Calu3 (cell line): ENCODE measurements at regions not wholly inside any gene's neighbourhood (a gene's known extent, or its start where the extent isn't known, plus 50 kb on each side); places are given as distances from the start of the nearest gene placed in this dataset.

Experiments
- BruUV-seq: library from RNA; stranded (reverse); fragments of 400-500 nt; replicated peaks from 2 replicates; lab custom pipeline; 2021; lab: Mats Ljungman, UMichigan
- CTCF ChIA-PET: fragments of 300-600 bp; sonication (Branson Sonifier 250); formaldehyde crosslinking; loops from one replicate; lab custom pipeline; 2022; ENCODE audit warnings: antibody characterized with exemption; lab: Charles Lee
- DNase-seq: peaks from one replicate; pipeline ENCODE4 v3.0.0; 2022
- H3K27ac Mint-ChIP-seq: one replicate; pipeline ENCODE4 v1.8.0; 2022; ENCODE audit warnings: mixed read lengths; ENCODE audit not compliant: unreplicated experiment
- H3K27me3 Mint-ChIP-seq: one replicate; pipeline ENCODE4 v1.8.0; 2022; ENCODE audit warnings: mixed read lengths; ENCODE audit not compliant: unreplicated experiment
- H3K36me3 Mint-ChIP-seq: one replicate; pipeline ENCODE4 v1.8.0; 2022; ENCODE audit warnings: mild to moderate bottlenecking, moderate library complexity, mixed read lengths; ENCODE audit not compliant: insufficient read depth, unreplicated experiment
- H3K4me1 Mint-ChIP-seq: one replicate; pipeline ENCODE4 v1.8.0; 2022; ENCODE audit warnings: mild to moderate bottlenecking, low read depth, mixed read lengths; ENCODE audit not compliant: unreplicated experiment
- H3K4me3 Mint-ChIP-seq: one replicate; pipeline ENCODE4 v1.8.0; 2022; ENCODE audit warnings: mild to moderate bottlenecking, low read depth, moderate library complexity, mixed read lengths; ENCODE audit not compliant: unreplicated experiment
- H3K9me3 Mint-ChIP-seq: one replicate; pipeline ENCODE4 v1.8.0; 2022; ENCODE audit warnings: low read depth, mixed read lengths; ENCODE audit not compliant: unreplicated experiment
- intact Hi-C: fragments of 100-400 bp; cut with micrococcal nuclease; formaldehyde crosslinking; loops from one replicate; pipeline ENCODE4 v1.10.0; 2022; ENCODE audit not compliant: unreplicated experiment
- TF ChIP-seq, protein P1 (sequence below): fragments of 200-600 bp; IDR thresholded peaks from one replicate; pipeline ENCODE4 v1.8.0; 2022; ENCODE audit warnings: antibody characterized with exemption; ENCODE audit not compliant: unreplicated experiment

DNA sequence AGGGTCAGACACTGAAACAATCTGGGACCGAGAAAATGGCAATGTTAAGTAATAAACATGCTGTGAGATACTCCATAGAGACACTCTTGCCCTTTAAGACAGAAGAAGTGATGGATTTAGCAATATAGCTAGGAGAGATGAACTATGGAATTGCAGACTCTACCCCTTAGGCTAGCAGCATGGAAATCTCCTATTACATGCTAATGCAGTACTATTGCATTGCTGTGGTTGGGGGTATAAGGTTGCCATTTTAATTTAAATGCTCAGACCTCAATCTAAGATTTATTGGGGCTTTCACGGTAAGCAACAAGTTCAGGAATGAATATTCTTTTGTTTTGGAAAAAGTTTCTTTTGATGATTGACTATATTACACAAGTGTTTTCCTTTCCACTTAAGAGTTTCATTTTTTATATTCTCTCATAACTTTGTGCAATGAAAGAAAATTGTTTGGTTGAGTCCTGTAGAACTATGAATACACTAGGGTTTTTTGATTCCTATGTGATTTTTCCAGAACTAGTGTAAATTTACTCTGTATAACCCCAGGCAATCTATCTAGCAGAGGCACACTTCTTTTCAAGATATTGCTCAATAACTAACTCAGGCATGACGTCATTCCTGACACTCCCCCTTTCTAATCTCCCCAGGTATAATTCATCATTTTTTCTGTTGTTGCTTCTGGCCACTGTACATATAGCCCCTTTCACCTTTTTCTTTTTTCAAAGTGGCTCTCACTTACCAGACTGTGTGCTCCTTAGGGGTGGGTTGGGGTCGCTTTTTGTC, 394.7 kb upstream of the KLF12 start:
- H3K9me3 Mint-ChIP-seq = no peaks in the 10 kb centered on the region
- H3K27me3 Mint-ChIP-seq = no peaks in the 10 kb centered on the region
- TF ChIP-seq, protein P1, sequence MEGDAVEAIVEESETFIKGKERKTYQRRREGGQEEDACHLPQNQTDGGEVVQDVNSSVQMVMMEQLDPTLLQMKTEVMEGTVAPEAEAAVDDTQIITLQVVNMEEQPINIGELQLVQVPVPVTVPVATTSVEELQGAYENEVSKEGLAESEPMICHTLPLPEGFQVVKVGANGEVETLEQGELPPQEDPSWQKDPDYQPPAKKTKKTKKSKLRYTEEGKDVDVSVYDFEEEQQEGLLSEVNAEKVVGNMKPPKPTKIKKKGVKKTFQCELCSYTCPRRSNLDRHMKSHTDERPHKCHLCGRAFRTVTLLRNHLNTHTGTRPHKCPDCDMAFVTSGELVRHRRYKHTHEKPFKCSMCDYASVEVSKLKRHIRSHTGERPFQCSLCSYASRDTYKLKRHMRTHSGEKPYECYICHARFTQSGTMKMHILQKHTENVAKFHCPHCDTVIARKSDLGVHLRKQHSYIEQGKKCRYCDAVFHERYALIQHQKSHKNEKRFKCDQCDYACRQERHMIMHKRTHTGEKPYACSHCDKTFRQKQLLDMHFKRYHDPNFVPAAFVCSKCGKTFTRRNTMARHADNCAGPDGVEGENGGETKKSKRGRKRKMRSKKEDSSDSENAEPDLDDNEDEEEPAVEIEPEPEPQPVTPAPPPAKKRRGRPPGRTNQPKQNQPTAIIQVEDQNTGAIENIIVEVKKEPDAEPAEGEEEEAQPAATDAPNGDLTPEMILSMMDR = no peak
- CTCF ChIA-PET = no interaction called here
- no TSS peak for BruUV-seq
- no peak for DNase-seq
- H3K27ac Mint-ChIP-seq = no peak overlapping the region
- H3K4me1 Mint-ChIP-seq = no peaks in the 10 kb centered on the region
- H3K36me3 Mint-ChIP-seq = no peaks in the 10 kb centered on the region
- intact Hi-C loops = no loop called here
- H3K4me3 Mint-ChIP-seq = no peak overlapping the region

DNA sequence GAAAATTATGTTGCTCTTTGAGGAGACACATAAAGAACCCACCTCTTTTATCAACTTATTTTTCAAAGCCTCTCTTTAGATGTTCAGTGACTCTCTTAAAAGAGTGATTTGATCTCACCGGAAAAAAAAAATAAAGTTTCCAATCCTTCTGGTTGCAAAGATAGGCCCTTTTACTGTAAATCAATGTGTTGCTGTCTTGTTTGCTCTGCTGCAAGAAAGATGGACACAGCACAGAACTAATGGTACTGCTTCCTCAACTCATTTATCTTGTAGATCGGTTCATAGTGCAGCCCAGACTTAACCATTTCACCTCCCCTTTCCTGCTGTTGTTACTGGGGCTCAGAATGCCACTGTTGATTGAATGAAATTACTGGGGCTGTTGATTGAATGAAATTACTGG, 388.9 kb upstream of the KLF12 start:
- no peak for DNase-seq
- Mint-ChIP-seq H3K36me3 (no peaks in the 10 kb centered on the region), H3K27me3 (no peaks in the 10 kb centered on the region), H3K27ac (no peak overlapping the region), H3K9me3 (no peaks in the 10 kb centered on the region), H3K4me1 (no peaks in the 10 kb centered on the region), H3K4me3 (no peak overlapping the region)
- CTCF ChIA-PET = no interaction called here
- TF ChIP-seq, protein P1 = no peak
- BruUV-seq = no TSS peak
- intact Hi-C loops = no loop called here

DNA sequence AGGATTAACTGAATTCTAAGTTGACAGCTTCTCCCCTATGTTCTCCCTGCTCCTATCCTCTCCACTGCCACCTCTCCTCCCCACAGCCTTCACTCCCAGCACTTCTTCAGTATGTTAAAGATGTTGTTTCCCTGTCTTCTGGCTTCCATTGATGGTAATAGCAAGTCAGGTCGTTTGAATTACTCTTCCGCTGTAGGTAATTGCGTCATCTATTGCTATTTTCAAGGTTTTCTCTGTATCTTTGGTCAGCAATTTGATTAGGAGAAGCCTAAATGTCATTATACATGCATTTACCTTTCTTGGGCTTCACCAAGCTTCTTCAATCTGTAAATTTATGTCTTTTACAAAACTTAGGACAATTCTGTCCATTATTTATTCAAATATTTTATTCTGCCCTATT, 377.3 kb upstream of the KLF12 start:
- no peak overlapping the region for H3K27ac Mint-ChIP-seq
- DNase-seq = no peak
- no peaks in the 10 kb centered on the region for H3K9me3 Mint-ChIP-seq
- no peaks in the 10 kb centered on the region for H3K4me1 Mint-ChIP-seq
- H3K4me3 Mint-ChIP-seq = no peak overlapping the region
- TF ChIP-seq, protein P1 = no peak
- CTCF ChIA-PET = no interaction called here
- H3K36me3 Mint-ChIP-seq = no peaks in the 10 kb centered on the region
- BruUV-seq = no TSS peak
- no peaks in the 10 kb centered on the region for H3K27me3 Mint-ChIP-seq
- intact Hi-C loops = no loop called here

DNA sequence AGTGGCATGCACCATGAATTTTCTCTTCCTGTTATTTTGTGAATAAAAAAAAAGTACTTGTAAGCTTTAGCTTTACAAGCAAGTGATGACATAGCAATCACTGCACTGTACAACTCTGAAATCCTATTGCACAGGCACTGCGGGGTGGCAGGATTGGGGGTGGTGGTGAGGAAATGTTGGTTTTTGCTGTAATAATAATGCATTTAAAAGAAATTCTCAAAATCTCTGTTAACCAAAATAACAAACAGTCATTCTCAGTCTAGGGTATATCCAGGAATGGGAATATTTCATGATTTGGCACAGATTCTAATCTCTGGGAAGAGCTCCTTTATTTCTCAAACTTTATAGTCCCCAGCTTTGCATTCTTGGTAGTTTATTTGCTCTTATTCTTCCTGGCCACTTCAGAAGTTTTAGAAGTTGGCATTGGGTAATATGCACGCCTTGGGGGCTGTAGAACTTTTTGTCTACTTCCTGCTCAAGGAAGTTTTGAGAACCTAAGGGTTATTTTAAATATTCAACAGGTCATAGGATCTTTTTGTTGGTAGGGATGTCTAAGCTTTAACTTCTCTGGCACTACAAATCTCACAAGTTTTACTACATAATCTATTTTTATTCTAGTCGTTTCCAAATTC, 353.0 kb upstream of the KLF12 start:
- intact Hi-C loops = no loop called here
- TF ChIP-seq, protein P1 = no peak
- Mint-ChIP-seq H3K36me3 (no peaks in the 10 kb centered on the region), H3K9me3 (no peaks in the 10 kb centered on the region), H3K27ac (no peak overlapping the region), H3K4me1 (no peaks in the 10 kb centered on the region), H3K4me3 (no peak overlapping the region), H3K27me3 (no peaks in the 10 kb centered on the region)
- CTCF ChIA-PET = interaction anchor here (0.6 kb wide), 1 partner anchor 165 kb away, joined by 3 read pairs; no protein-coding TSS in a partner anchor
- no TSS peak for BruUV-seq
- no peak for DNase-seq
